MCF 10A (cell line): ENCODE measurements at regions not wholly inside any gene's neighbourhood (a gene's known extent, or its start where the extent isn't known, plus 50 kb on each side); places are given as distances from the start of the nearest gene placed in this dataset.

Experiments used
- BruUV-seq: library from RNA; stranded (reverse); fragments of 400-500 nt; replicated peaks from 2 replicates; lab custom pipeline; 2021; lab: Mats Ljungman, UMichigan
- CTCF ChIA-PET: fragments of 300-600 bp; sonication (Branson Sonifier 250); formaldehyde crosslinking; extraction: SDS; loops from one replicate; lab custom pipeline; 2021; ENCODE audit warnings: antibody characterized with exemption, inconsistent platforms; lab: Yijun Ruan, JAX
- POLR2A ChIA-PET: fragments of 300-600, 350-650 bp; sonication (Branson Sonifier 250); formaldehyde crosslinking; extraction: SDS; loops from one replicate; lab custom pipeline; 2020; ENCODE audit warnings: antibody characterized with exemption, inconsistent platforms; lab: Yijun Ruan, JAX
- DNase-seq: peaks from one replicate; pipeline ENCODE4 v3.0.0-alpha.2; 2018; ENCODE audit not compliant: unreplicated experiment
- H3K27ac Mint-ChIP-seq: one replicate; pipeline ENCODE4 v1.8.0; 2022; ENCODE audit warnings: mild to moderate bottlenecking, low read depth, mixed read lengths; ENCODE audit not compliant: unreplicated experiment
- H3K27me3 Mint-ChIP-seq: one replicate; pipeline ENCODE4 v1.8.0; 2022; ENCODE audit warnings: mixed read lengths; ENCODE audit not compliant: insufficient read depth, unreplicated experiment
- H3K36me3 Mint-ChIP-seq: one replicate; pipeline ENCODE4 v1.8.0; 2022; ENCODE audit warnings: mild to moderate bottlenecking, moderate library complexity, mixed read lengths; ENCODE audit not compliant: insufficient read depth, unreplicated experiment
- H3K4me1 Mint-ChIP-seq: one replicate; pipeline ENCODE4 v1.8.0; 2022; ENCODE audit warnings: mixed read lengths; ENCODE audit not compliant: insufficient read depth, unreplicated experiment
- H3K4me3 Mint-ChIP-seq: one replicate; pipeline ENCODE4 v1.8.0; 2022; ENCODE audit warnings: mild to moderate bottlenecking, moderate library complexity, mixed read lengths; ENCODE audit not compliant: unreplicated experiment
- H3K9me3 Mint-ChIP-seq: one replicate; pipeline ENCODE4 v1.8.0; 2022; ENCODE audit warnings: mixed read lengths; ENCODE audit not compliant: unreplicated experiment
- CTCF ChIP-seq: fragments of 200-600 bp; IDR thresholded peaks from one replicate; pipeline ENCODE4 v1.8.0; 2022; ENCODE audit warnings: antibody characterized with exemption, mild to moderate bottlenecking; ENCODE audit not compliant: unreplicated experiment
- intact Hi-C: fragments of 100-400 bp; cut with micrococcal nuclease; formaldehyde crosslinking; loops from 2 replicates; pipeline ENCODE4 v1.14.1; 2022

DNA sequence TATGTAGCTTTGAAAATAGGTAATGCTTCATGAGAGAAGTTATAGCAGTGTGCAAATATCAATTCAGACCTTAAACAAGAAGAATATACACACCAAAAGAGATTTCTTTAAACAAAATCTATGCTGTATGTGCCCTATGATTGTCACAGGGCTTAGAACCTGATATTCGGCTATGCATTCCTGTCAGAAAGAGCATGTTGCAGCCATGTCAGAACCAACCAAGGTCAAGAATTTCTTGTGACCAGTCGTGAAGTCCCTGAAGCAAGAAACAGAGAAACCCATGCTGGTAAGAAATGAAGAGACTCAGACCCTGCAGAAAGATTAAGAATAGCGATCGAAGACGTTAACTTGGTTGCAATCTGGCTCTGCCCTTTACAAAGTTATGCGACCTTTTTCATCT lies 210.3 kb upstream of the SPIN4 start:
- Mint-ChIP-seq H3K9me3 (peaks cover 15% of the 10 kb centered on the region), H3K4me3 (peak overlapping the region; percentile 99), H3K27me3 (no peaks in the 10 kb centered on the region), H3K27ac (no peak overlapping the region), H3K4me1 (peaks cover 4% of the 10 kb centered on the region), H3K36me3 (peaks cover 7% of the 10 kb centered on the region)
- BruUV-seq, result no TSS peak
- intact Hi-C loops, result loop anchor here (2.0 kb wide), 1 partner anchor 211 kb away; the partner anchor contains the start of gene SPIN4
- ChIA-PET CTCF (no interaction called here), POLR2A (interaction anchor here (1.0 to 1.2 kb wide), 2 partner anchors 47 to 194 kb away, joined by 3 read pairs; no protein-coding TSS in a partner anchor)
- DNase-seq, result peak; percentile 0
- TF ChIP-seq CTCF, result no peak

DNA sequence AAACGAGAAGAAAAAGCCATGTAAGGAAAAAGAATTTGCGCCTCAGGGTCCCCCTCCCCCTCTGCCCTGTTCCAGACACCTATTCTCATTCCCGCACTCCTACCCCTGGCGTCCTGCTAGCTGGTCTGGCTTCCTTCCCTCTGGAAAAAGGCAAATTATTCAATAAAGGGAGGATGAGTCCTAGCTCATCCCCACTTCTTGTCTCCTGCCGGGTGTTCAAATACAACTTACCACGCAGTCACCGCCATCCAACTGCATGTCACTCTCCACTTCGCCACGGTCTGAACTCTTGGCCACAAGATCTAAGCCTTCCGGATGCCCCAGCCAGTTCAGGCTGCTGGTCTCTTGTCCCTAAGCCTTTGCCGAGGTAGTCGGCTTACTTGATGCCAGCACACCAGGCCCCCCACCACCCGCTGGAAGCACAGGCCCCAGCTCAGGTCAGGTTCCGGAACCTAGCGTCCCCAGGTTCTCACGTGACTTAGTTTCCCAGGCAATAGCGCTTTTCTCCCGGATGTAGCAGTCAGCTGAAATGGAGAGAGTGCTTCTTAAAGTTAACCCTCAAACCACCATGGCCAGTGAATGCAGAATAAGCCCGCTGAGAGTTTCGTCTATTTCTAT lies 209.6 kb upstream of the SPIN4 start:
- H3K36me3 Mint-ChIP-seq, result peaks cover 7% of the 10 kb centered on the region
- ChIA-PET POLR2A (interaction anchor here (0.6 to 1.2 kb wide), 5 partner anchors 47 to 211 kb away, joined by 3 to 4 read pairs (median 3); no protein-coding TSS in a partner anchor), CTCF (interaction anchor here (0.6 kb wide), 1 partner anchor 50 kb away, joined by 3 read pairs; no protein-coding TSS in a partner anchor)
- no peak for TF ChIP-seq CTCF
- H3K9me3 Mint-ChIP-seq, result peaks cover 15% of the 10 kb centered on the region
- H3K27me3 Mint-ChIP-seq, result no peaks in the 10 kb centered on the region
- BruUV-seq, result TSS peak; percentile 48
- H3K27ac Mint-ChIP-seq, result peak overlapping the region; percentile 97
- DNase-seq, result peak; percentile 70
- peak overlapping the region; percentile 99 for H3K4me3 Mint-ChIP-seq
- H3K4me1 Mint-ChIP-seq, result peaks cover 4% of the 10 kb centered on the region
- intact Hi-C loops, result loop anchor here (2.0 kb wide), 1 partner anchor 210 kb away; the partner anchor contains the start of gene SPIN4

- Mint-ChIP-seq H3K9me3 (peaks cover 24% of the 10 kb centered on the region), H3K4me3 (no peak overlapping the region)
These were observed 200.7 kb upstream of the SPIN4 start for GRCh38 chrX:63551856-63552255.

More at GRCh38 chrX:63551856-63552255, 200.7 kb upstream of the SPIN4 start:
- H3K4me1 Mint-ChIP-seq, result no peaks in the 10 kb centered on the region
- no TSS peak for BruUV-seq
- intact Hi-C loops, result no loop called here
- no peak for TF ChIP-seq CTCF
- H3K36me3 Mint-ChIP-seq, result peaks cover 13% of the 10 kb centered on the region
- no peak overlapping the region for H3K27ac Mint-ChIP-seq
- DNase-seq, result no peak
- H3K27me3 Mint-ChIP-seq, result no peaks in the 10 kb centered on the region
- ChIA-PET POLR2A (no interaction called here), CTCF (no interaction called here)
